ENCODE measurements at regions not wholly inside any gene's neighbourhood (a gene's known extent, or its start where the extent isn't known, plus 50 kb on each side); places are given as distances from the start of the nearest gene placed in this dataset.

DNA sequence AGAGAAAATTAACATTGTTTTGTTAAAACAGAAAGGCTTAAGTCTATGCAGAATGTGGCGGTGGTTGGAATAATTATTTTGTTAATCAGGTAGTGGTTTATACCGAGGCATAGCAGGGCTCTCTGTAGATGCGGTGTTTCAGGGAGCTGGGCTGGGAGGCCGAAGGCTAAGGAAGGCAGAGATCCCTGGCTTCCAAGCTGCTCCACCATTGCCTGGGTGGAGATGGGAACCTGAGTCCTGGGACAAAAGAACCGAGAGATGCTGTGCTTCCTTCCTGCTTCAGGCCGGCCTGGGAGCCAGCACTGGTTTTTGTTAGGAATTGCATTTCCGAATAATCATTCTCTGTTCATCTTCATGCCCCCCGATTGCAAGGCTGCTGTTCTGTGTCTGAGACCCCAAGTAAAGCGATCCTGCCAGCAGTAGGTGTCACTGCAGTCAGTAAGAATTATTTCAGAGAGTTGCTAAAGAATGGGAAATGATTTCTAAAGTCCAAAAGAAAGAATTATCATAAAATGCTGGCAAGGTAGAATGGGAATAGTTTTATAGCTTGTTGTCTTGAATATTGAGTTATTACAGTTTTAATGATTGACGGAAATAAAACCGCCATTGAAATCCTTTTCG, 824.9 kb downstream of the GALR1 start:
- TF ChIP-seq, protein P1, sequence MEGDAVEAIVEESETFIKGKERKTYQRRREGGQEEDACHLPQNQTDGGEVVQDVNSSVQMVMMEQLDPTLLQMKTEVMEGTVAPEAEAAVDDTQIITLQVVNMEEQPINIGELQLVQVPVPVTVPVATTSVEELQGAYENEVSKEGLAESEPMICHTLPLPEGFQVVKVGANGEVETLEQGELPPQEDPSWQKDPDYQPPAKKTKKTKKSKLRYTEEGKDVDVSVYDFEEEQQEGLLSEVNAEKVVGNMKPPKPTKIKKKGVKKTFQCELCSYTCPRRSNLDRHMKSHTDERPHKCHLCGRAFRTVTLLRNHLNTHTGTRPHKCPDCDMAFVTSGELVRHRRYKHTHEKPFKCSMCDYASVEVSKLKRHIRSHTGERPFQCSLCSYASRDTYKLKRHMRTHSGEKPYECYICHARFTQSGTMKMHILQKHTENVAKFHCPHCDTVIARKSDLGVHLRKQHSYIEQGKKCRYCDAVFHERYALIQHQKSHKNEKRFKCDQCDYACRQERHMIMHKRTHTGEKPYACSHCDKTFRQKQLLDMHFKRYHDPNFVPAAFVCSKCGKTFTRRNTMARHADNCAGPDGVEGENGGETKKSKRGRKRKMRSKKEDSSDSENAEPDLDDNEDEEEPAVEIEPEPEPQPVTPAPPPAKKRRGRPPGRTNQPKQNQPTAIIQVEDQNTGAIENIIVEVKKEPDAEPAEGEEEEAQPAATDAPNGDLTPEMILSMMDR (conservative IDR thresholded peaks at IDR 0.05; ENCODE audit: low read length), result no peak
- no peak for TF ChIP-seq EZH2phosphoT487 (IDR thresholded peaks at IDR 0.05; ENCODE audit: borderline replicate concordance, low read depth, low read length)
